ENCODE measurements at regions not wholly inside any gene's neighbourhood (a gene's known extent, or its start where the extent isn't known, plus 50 kb on each side); places are given as distances from the start of the nearest gene placed in this dataset.

DNA sequence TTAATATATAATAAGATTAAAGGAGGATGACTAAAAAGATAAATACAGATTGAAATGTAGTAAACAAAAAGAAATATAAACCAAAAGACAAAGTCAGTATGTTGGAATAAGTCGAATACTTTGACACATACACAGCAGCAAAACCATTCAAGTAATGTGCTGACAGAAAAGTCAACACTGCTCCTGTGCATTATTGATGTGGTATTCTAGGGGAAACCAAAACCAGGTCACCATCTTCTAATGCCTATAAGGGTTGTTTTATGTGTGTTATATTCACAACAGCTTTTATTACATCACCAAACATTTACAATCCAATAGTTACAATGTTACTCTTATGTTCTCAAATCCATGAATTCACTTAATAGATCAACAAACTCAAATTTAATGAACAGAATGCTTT, 111.8 kb upstream of the DKK2 start:
- no peak overlapping the region for H3K9ac ChIP-seq (ENCODE audit: low read depth, low read length)
- H3K27ac ChIP-seq (ENCODE audit: insufficient read depth, low read length) = no peak overlapping the region
- no peak overlapping the region for H2AK5ac ChIP-seq (ENCODE audit: low read depth, low read length)
- no peaks in the 10 kb centered on the region for H3K79me1 ChIP-seq (ENCODE audit: low read depth in 1 of 2, low read length in 2 of 2)
- POLR2A ChIA-PET (ENCODE audit: unreplicated experiment) = no interaction called here
- H4K20me1 ChIP-seq (ENCODE audit: insufficient read depth, low read length) = no peaks in the 10 kb centered on the region
- TF ChIP-seq CHD1 (IDR thresholded peaks at IDR 0.05; ENCODE audit: low read depth, low read length) (no peak), RFX5 (IDR thresholded peaks at IDR 0.05; ENCODE audit: low read depth, low read length) (no peak), CEBPB (IDR thresholded peaks at IDR 0.05; ENCODE audit: low read depth, low read length) (no peak), RCOR1 (IDR thresholded peaks at IDR 0.05; ENCODE audit: insufficient replicate concordance, low read length) (no peak), FOS (IDR thresholded peaks at IDR 0.05; ENCODE audit: low read depth, low read length) (no peak)
- TF ChIP-seq, protein P1, sequence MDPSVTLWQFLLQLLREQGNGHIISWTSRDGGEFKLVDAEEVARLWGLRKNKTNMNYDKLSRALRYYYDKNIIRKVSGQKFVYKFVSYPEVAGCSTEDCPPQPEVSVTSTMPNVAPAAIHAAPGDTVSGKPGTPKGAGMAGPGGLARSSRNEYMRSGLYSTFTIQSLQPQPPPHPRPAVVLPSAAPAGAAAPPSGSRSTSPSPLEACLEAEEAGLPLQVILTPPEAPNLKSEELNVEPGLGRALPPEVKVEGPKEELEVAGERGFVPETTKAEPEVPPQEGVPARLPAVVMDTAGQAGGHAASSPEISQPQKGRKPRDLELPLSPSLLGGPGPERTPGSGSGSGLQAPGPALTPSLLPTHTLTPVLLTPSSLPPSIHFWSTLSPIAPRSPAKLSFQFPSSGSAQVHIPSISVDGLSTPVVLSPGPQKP (IDR thresholded peaks at IDR 0.05; ENCODE audit: borderline replicate concordance, low read depth, low read length) = no peak
- TF ChIP-seq, protein P2, sequence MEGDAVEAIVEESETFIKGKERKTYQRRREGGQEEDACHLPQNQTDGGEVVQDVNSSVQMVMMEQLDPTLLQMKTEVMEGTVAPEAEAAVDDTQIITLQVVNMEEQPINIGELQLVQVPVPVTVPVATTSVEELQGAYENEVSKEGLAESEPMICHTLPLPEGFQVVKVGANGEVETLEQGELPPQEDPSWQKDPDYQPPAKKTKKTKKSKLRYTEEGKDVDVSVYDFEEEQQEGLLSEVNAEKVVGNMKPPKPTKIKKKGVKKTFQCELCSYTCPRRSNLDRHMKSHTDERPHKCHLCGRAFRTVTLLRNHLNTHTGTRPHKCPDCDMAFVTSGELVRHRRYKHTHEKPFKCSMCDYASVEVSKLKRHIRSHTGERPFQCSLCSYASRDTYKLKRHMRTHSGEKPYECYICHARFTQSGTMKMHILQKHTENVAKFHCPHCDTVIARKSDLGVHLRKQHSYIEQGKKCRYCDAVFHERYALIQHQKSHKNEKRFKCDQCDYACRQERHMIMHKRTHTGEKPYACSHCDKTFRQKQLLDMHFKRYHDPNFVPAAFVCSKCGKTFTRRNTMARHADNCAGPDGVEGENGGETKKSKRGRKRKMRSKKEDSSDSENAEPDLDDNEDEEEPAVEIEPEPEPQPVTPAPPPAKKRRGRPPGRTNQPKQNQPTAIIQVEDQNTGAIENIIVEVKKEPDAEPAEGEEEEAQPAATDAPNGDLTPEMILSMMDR (conservative IDR thresholded peaks at IDR 0.05; ENCODE audit: low read depth, low read length) = no peak
- TF ChIP-seq, protein P3, sequence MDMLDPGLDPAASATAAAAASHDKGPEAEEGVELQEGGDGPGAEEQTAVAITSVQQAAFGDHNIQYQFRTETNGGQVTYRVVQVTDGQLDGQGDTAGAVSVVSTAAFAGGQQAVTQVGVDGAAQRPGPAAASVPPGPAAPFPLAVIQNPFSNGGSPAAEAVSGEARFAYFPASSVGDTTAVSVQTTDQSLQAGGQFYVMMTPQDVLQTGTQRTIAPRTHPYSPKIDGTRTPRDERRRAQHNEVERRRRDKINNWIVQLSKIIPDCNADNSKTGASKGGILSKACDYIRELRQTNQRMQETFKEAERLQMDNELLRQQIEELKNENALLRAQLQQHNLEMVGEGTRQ (IDR thresholded peaks at IDR 0.05; ENCODE audit: low read depth, low read length) = no peak
- H3K4me1 ChIP-seq (ENCODE audit: control insufficient read depth, insufficient read depth, low read length) = no peaks in the 10 kb centered on the region
- WGBS, 2 experiments (ENCODE audit: extremely low coverage in 2 of 2, insufficient read length in 1 of 2) = no CpG with 5 or more reads among the region's 1 CpG
- ATAC-seq (ENCODE audit: low read depth) (no peak), DNase-seq (no peak)
- dilution Hi-C loops (cut with HindIII; ENCODE audit: low sequenced_read_pairs, unreplicated experiment) = no loop called here
- H3K4me3 ChIP-seq (ENCODE audit: insufficient read depth, low read depth, low read length) = no peak overlapping the region
- no peak overlapping the region for H2BK15ac ChIP-seq (ENCODE audit: low read depth, low read length)
- H2AK9ac ChIP-seq (replicated peaks; ENCODE audit: low read depth, low read length, poor library complexity) = no peak overlapping the region
- CTCF ChIA-PET = no interaction called here
- no peak overlapping the region for H4K91ac ChIP-seq (ENCODE audit: insufficient read depth, low read depth, low read length)
- no peak overlapping the region for H2AFZ ChIP-seq (replicated peaks; ENCODE audit: low read length, poor library complexity)
- H4K5ac ChIP-seq (ENCODE audit: low read depth, low read length) = no peak overlapping the region
- H3K14ac ChIP-seq (replicated peaks; ENCODE audit: low read depth, low read length) = no peak overlapping the region
- no peak overlapping the region for H3K23ac ChIP-seq (ENCODE audit: low read depth, low read length)
- H3K4ac ChIP-seq (ENCODE audit: low read depth, low read length) = no peak overlapping the region
- no peak overlapping the region for H2BK5ac ChIP-seq (ENCODE audit: low read depth, low read length, poor library complexity, severe bottlenecking)
- in situ Hi-C loops (cut with MboI; ENCODE audit: low sequenced_read_pairs) = no loop called here
- H4K8ac ChIP-seq (ENCODE audit: low read depth in 2 of 2, low read length in 2 of 2) = no peak overlapping the region
- BruUV-seq (replicated peaks) = no TSS peak
- H3K36me3 ChIP-seq (ENCODE audit: control insufficient read depth, insufficient read depth, low read length) = no peaks in the 10 kb centered on the region
- no peaks in the 10 kb centered on the region for H3K9me1 ChIP-seq (ENCODE audit: insufficient read depth, low read length)
- H2BK120ac ChIP-seq (ENCODE audit: low read depth, low read length) = no peak overlapping the region
- H3K4me2 ChIP-seq (ENCODE audit: low read depth, low read length) = no peak overlapping the region
- H2BK20ac ChIP-seq (ENCODE audit: low read depth, low read length) = no peak overlapping the region
- intact Hi-C loops (cut with micrococcal nuclease) = no loop called here
- no peak overlapping the region for H3K18ac ChIP-seq (ENCODE audit: low read depth, low read length)
- no peaks in the 10 kb centered on the region for H3K27me3 ChIP-seq (ENCODE audit: control insufficient read depth, insufficient read depth, low read length)
- no peaks in the 10 kb centered on the region for H3K9me3 ChIP-seq (ENCODE audit: control insufficient read depth, insufficient read depth, low read length)
- H3K56ac ChIP-seq (ENCODE audit: extremely low read depth, insufficient read depth, low read length) = no peak overlapping the region
